T-helper 1 cell treated with Interleukin-12 subunit alpha and Interleukin-12 subunit beta and Interleukin-4 antibody, amounts not matched to agents 30 ng/mL and 1 ng/mL, for 36 hours (primary cell): ENCODE measurements at regions not wholly inside any gene's neighbourhood (a gene's known extent, or its start where the extent isn't known, plus 50 kb on each side); places are given as distances from the start of the nearest gene placed in this dataset.

Source experiments
- intact Hi-C: fragments of 100-400 bp; cut with micrococcal nuclease; formaldehyde crosslinking; loops from one replicate; pipeline ENCODE4 v1.15.1; 2024

DNA sequence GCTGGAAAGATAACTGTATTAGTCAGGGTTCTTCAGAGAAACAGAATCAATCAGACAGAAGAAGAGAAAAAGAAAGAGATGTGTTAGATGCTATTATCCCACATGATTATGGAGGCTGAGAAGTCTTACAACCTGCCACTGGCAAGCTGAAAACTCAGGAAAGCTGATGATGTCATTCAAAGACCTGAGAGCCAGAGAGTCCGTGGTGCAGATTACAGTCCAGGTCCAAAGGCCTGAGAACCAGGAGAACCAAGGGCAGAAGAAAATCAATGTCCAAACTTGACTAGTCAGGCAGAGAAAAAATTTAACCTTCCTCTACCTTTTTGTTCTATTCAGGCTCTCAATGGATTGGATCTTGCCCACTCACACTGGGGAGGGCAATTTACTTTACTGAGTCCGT, 172.5 kb downstream of the QDPR start:
- intact Hi-C loops = loop anchor here (5.0 to 10.0 kb wide), 6 partner anchors 422 to 1657 kb away; partner anchors contain the start of genes FAM200B, LCORL and TAPT1

GRCh38 chr4:17336986-17337385, 174.9 kb downstream of the QDPR start:
- intact Hi-C loops = loop anchor here (1.0 to 10.0 kb wide), 12 partner anchors 10 to 1655 kb away; partner anchors contain the start of genes FAM200B, LCORL, MED28 and TAPT1

GRCh38 chr4:17336524-17336961, 175.3 kb downstream of the QDPR start:
- intact Hi-C loops = loop anchor here (1.0 to 10.0 kb wide), 12 partner anchors 11 to 1654 kb away; partner anchors contain the start of genes FAM200B, LCORL, MED28 and TAPT1

GRCh38 chr4:17336069-17336468, 175.8 kb downstream of the QDPR start:
- intact Hi-C loops = loop anchor here (1.0 to 10.0 kb wide), 12 partner anchors 11 to 1654 kb away; partner anchors contain the start of genes FAM200B, LCORL, MED28 and TAPT1

GRCh38 chr4:17335371-17335770, 176.5 kb downstream of the QDPR start:
- intact Hi-C loops = loop anchor here (5.0 to 10.0 kb wide), 6 partner anchors 418 to 1653 kb away; partner anchors contain the start of genes FAM200B, LCORL and TAPT1

DNA sequence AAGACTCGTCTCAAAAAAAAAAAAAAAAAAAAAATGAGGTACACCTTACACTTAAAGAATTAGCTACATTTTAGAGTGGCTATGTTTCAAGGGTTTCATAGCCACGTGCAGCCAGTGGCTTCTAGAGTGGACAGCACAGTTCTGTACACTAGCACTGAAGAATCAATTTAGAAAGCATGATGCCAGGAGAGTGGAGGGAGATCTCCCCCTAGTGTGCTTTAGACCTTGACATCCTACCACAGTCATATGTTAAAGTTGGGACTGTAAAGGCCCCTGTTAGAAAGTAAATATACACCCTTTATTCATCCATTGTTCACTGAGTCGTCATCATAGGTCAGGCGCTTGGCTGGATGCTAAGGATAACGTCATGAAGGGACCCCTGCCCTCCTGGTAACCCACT, 179.4 kb downstream of the QDPR start:
- intact Hi-C loops = loop anchor here (10.0 kb wide), 2 partner anchors 1308 to 1578 kb away; no protein-coding TSS in a partner anchor

GRCh38 chr4:17329046-17329445, 182.8 kb downstream of the QDPR start:
- intact Hi-C loops = no loop called here

GRCh38 chr4:17328141-17328815, 183.6 kb downstream of the QDPR start:
- intact Hi-C loops = no loop called here

- intact Hi-C loops = no loop called here
Measured at GRCh38 chr4:17327591-17327990, 184.3 kb downstream of the QDPR start.

DNA sequence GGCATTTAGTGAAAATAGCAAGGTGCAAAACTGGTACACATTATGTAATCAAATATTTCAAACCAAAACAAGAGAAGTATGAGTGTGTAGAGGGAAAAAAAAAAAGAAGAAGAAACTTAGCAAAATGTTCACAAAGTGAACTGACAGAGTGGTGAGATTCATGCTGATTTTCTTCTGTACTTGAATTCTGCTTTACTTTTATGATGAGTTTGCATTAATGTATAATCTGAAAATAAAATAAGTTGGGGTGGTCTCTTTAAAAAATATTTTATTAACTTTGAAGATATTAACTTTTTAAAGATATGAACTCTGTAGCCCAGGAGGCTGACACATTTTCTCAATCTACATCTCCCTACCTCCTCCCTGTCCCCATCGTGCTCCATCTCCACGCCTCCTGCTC, 185.1 kb downstream of the QDPR start:
- intact Hi-C loops = no loop called here

DNA sequence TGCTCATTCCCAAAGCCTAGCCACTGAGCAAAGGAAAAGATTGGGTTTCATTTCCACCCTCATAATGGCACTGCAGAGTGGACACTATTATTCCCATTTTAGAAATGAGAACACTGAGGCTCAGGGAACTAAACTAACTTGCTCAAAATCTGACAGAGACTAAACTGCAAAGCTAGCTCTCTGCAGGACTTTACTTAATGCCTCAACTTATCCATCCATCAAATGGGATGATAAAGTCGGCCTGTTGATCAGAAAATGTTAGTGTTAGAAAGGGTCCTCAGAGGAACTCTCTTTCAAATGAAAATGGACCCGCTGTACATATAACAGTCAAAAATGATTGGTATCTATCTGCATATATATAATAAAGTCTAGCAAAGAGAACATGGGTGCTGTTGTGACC, 186.8 kb downstream of the QDPR start:
- intact Hi-C loops = no loop called here

GRCh38 chr4:17324386-17324830, 187.5 kb downstream of the QDPR start:
- intact Hi-C loops = loop anchor here (1.0 kb wide), 6 partner anchors 12 to 1034 kb away; no protein-coding TSS in a partner anchor

DNA sequence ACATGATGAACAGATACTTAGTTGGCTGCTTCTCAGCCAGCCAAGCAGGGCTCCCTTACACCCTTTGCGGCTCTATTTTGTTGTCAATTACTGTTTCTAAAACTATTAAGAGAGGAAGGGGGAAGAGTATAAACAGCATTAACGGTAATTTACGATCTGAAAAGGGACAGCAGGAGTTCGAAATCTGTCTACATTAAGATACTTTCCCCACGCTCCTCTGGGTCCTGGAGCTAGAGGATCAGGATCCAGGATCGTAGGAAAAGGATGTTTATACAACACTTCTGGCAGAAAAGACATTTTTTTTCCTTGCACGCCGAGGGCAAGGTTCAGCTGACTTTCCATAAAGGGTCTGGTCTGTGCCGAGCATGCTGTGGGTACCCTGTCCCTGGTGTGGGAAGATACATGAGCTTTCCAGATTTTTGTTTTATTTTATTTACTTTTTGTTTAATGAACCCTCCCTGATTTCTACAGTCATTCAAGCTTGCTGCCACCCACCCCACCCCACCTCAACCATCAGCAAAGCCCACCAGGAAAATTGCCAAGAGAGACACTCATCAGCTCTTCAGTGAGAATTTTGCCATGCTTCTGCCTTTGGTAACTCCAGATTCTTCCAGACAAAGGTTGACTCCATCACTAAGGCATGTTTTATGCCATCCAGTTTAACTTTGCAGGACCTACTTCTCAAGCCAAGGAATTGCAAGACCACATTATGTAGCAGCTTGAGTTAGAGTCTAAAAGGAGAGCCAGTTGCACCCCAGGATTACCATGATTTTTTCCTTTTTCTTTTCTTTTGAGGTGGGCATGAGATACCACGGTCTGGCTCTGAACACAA, 188.1 kb downstream of the QDPR start:
- intact Hi-C loops = loop anchor here (1.0 kb wide), 6 partner anchors 13 to 1033 kb away; no protein-coding TSS in a partner anchor

GRCh38 chr4:17322514-17322913, 189.4 kb downstream of the QDPR start:
- intact Hi-C loops = no loop called here

- intact Hi-C loops = no loop called here
Measured at GRCh38 chr4:17320046-17320445, 191.8 kb downstream of the QDPR start.

GRCh38 chr4:17317526-17317925, 194.4 kb downstream of the QDPR start:
- intact Hi-C loops = no loop called here

GRCh38 chr4:17316566-17316965, 195.3 kb downstream of the QDPR start:
- intact Hi-C loops = no loop called here

DNA sequence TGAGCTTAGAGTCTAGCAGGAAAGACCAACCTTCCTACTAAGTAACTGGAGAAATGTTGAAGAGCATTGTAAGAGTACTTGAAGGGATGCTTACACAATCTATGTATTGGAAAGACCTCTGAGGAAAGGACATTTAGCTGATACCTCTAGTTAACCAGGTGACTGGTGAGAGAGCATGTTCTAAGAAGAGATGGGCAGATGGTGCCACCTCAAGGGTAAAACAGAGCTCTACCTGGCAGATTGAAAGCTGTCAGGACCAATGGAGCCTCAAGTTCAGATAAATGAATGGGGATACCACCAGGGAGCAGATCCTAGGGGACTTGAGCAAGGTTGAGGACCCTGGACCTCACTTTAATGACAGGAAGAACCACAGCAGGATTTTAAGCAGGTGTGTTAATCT, 196.4 kb downstream of the QDPR start:
- intact Hi-C loops = no loop called here

DNA sequence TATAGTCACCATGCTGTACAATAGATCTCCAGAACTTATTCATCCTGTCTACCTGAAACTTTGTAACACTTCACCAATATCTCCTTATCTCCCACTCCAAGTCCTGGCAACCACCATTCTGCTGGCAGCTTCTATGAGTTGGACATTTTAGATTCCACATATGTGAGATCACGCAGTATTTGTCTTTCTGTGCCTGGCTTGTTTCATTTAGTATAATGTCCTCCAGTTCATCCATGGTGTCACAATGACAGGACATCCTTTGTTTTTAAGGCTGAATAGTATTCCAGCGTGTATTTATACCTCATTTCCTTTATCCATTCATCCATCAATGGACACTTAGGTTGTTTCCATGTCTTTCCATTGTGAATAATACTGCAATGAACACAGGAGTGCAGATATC, 198.7 kb downstream of the QDPR start:
- intact Hi-C loops = no loop called here

- intact Hi-C loops = no loop called here
Measured at GRCh38 chr4:17310269-17310652, 201.6 kb downstream of the QDPR start.

DNA sequence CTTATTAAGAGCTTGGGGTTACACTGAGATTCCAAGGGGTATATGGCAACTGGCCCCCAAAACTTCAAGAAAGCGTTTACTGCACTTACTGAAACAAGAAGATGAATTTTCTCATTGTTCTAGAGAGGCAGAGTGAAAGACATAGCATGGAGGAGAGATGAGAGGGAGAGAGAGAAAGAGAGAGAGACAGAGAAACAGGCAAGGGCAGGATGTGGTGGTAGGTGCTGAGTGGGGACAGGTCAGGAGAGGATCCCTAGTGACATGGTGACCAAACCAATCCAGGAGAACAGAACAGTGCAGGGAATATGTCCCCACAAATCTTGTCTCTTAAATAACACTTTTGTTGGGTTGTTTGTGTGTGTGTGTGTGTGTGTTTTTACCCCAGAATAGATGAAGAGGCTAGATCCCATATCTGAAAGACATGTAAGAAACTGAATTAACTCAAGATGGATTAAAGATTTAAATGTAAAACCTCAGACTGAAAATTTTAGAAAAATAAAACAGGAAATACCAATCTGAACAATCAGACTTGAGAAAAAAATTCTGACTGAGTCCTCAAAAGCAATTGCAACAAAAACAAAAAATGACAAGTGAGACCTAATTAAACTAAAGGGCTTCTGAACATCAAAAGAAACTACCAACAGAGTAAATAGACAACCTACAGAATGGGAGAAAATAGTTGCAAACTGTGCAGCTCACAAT, 202.2 kb downstream of the QDPR start:
- intact Hi-C loops = no loop called here
